GM12891 (cell line): ENCODE measurements at regions not wholly inside any gene's neighbourhood (a gene's known extent, or its start where the extent isn't known, plus 50 kb on each side); places are given as distances from the start of the nearest gene placed in this dataset.

Experiments
- PAX5 ChIP-seq: IDR thresholded peaks from 2 replicates; pipeline ENCODE4 v1.6.1; 2011; ENCODE audit warnings: low read length, moderate library complexity, mild to moderate bottlenecking; ENCODE audit not compliant: insufficient read depth, severe bottlenecking
- POLR2AphosphoS5 ChIP-seq: IDR thresholded peaks from 2 replicates; pipeline ENCODE4 v1.6.1; 2011; ENCODE audit warnings: low read depth, low read length, control low read depth
- TAF1 ChIP-seq: IDR thresholded peaks from 2 replicates; pipeline ENCODE4 v1.6.1; 2011; ENCODE audit warnings: low read depth, low read length, control low read depth

DNA sequence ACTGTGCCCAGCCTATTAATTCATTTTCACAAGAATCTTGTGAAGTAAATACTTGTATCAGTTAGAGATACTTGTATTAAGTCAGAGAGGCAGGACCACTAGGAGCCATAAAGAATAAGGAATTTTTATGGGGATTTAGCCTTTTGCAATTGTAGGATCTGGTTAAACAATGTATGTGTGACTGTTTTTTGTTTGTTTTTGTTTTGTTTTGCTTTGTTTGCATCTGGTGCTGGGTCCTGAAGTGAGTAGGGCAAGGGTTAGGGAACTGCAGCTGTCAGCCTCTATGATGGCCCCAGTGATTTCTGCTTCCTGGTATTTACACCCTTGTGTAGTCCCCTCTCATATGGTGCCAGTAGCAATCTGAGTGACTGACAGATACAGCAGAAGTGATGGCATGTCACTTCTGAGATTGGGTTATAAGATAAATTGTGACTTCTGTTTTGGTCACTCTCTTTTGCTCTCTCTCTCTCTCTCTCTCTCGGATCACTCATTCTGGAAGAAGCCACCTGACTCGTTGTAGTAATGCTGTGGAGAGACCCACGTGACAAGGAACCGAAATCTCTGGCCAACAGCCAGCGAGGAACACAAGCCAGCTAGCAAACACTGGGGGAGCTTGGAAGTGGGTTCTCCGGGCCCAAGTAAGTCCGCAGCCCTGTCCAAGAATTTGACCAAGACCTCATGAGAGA, 96.2 kb upstream of the MARK1 start:
- no peak for TF ChIP-seq PAX5
- no peak for TF ChIP-seq POLR2AphosphoS5
- no peak for TF ChIP-seq TAF1
